Heart right ventricle (tissue), 16 donors: ENCODE measurements at regions not wholly inside any gene's neighbourhood (a gene's known extent, or its start where the extent isn't known, plus 50 kb on each side); places are given as distances from the start of the nearest gene placed in this dataset.

ENCODE experiments used
- ATAC-seq, 8 donors: fragments of 200-7000 bp; cut with Tn5 transposase; one replicate each; pipeline ENCODE4 v1.9.1; 2020; ENCODE audit warnings: mild to moderate bottlenecking in 8 of 8, moderate library complexity in 8 of 8, moderate number of reproducible peaks in 1 of 8
- DNase-seq, 2 donors: peaks; one replicate each; pipeline ENCODE4 v3.0.0-alpha.2; 2020
- H3K27ac ChIP-seq, 10 donors: fragments of 200-600 bp; sonication (generic) in 2 of 10; one replicate each; pipeline versions ENCODE4 v1.5.0 to v1.8.0; 2020 to 2022; ENCODE audit warnings: mild to moderate bottlenecking in 3 of 10
- H3K27me3 ChIP-seq, 7 donors: fragments of 200-600 bp; one replicate each; pipeline ENCODE4 v1.8.0; 2021 to 2022; ENCODE audit warnings: mild to moderate bottlenecking in 2 of 7
- H3K36me3 ChIP-seq, 9 donors: fragments of 200-600 bp; sonication (generic) in 1 of 9; one replicate each; pipeline versions ENCODE4 v1.5.0 to v1.8.0; 2020 to 2022; ENCODE audit warnings: mild to moderate bottlenecking in 2 of 9
- H3K4me1 ChIP-seq, 9 donors: fragments of 200-600 bp; sonication (generic) in 1 of 9; one replicate each; pipeline versions ENCODE4 v1.5.0 to v1.8.0; 2020 to 2022; ENCODE audit warnings: mild to moderate bottlenecking in 4 of 9
- H3K4me3 ChIP-seq, 10 donors: fragments of 200-600 bp; sonication (generic) in 2 of 10; one replicate each; pipeline versions ENCODE4 v1.5.0 to v1.8.0; 2020 to 2022; ENCODE audit warnings: mild to moderate bottlenecking in 7 of 10, moderate library complexity in 2 of 10
- H3K9me3 ChIP-seq, 11 donors: fragments of 200-600 bp in 10 of 11; sonication (generic) in 2 of 11; one replicate each; pipeline versions ENCODE4 v1.5.0 to v1.8.0; 2013 to 2022; ENCODE audit warnings: mild to moderate bottlenecking in 2 of 11, control low read depth in 1 of 11, moderate library complexity in 1 of 11
- CTCF ChIP-seq, 9 donors: fragments of 200-600 bp; sonication (generic) in 2 of 9; IDR thresholded peaks; one replicate each; pipeline versions ENCODE4 v1.5.0 to v1.8.0; 2021 to 2022; ENCODE audit warnings: antibody characterized with exemption in 9 of 9, mild to moderate bottlenecking in 5 of 9, moderate library complexity in 1 of 9
- WGBS, 2 donors: extraction: QIAGEN DNeasy Blood & Tissue Kit; methylation state at CpG; one replicate each; pipeline ENCODE4 v1.1.7; 2013; ENCODE audit warnings: inconsistent platforms in 1 of 2; 5-methylcytosine and 5-hydroxymethylcytosine counted together
- intact Hi-C, 10 donors: fragments of 100-400 bp; cut with DNase I; formaldehyde crosslinking; loops; one replicate each; pipeline versions ENCODE4 v1.11.1 to v1.14.2; 2022
- donor health status: Arrhythmogenic right ventricular cardiomyopathy.
- donor health status: ischemic (EF 13 %, LVEDD 7.1; RV severe dilation, severe dysfunction).
- donor health status: healthy with polysubstance abuse.
- donor health status: DM: no; HTN: yes; CAD: no.
- donor health status: DM: no; HTN: no; CAD: no.
- donor health status: ischemic (EF 25% LVEDD 6.9; RV normal size, moderate dysfunction).
- donor health status: ischemic (EF 25% LVEDD 5.7; RV mildly dilated, moderate dysfunction).
- donor health status: healthy.
- donor health status: DM: yes; HTN: yes; CAD: no.
- donor health status: Ischemic cardiomyopathy.
- donor health status: ischemic (EF 35%, LVEDD 5.7; RV mildly dilated, moderate dysfunction).
- donor health status: nonischemic (EF 11% LVEDD 7.7; RV severe dilation, severe dysfunction).
- donor health status: DM: yes; HTN: yes; CAD: no.
- donor health status: PGD.
- donor health status: ischemic (EF 29% LVEDD 5.4; RV normal size, mild dysfunction).
- donor health status: nonischemic (EF 23%, LVEDD 6.1; RV moderate dilation, normal function).

GRCh38 chr5:124895236-124895635 is 148.8 kb upstream of the ZNF608 start:
- DNase-seq: no peak
- TF ChIP-seq CTCF (IDR thresholded peaks at IDR 0.05): no peak
- H3K36me3 ChIP-seq: no peaks in the 10 kb centered on the region
- intact Hi-C loops: no loop called here
- H3K4me1 ChIP-seq: no peaks in the 10 kb centered on the region
- H3K27me3 ChIP-seq: no peaks in the 10 kb centered on the region
- H3K9me3 ChIP-seq: peaks cover 0 to 4% (median 0%) of the 10 kb centered on the region in 11 donors
- H3K27ac ChIP-seq: no peak overlapping the region
- 79 to 88% methylated on average over 2 of the region's 2 CpGs for WGBS, 2 donors
- no peak overlapping the region for H3K4me3 ChIP-seq
- no peak for ATAC-seq

GRCh38 chr5:124901081-124901480 is 154.6 kb upstream of the ZNF608 start:
- no peaks in the 10 kb centered on the region for H3K36me3 ChIP-seq
- H3K4me3 ChIP-seq: no peak overlapping the region
- H3K9me3 ChIP-seq: no peaks in the 10 kb centered on the region
- H3K4me1 ChIP-seq: peaks cover 4 to 28% (median 21%) of the 10 kb centered on the region in 9 donors
- TF ChIP-seq CTCF (IDR thresholded peaks at IDR 0.05): no peak
- ATAC-seq (no peak), DNase-seq (no peak)
- H3K27ac ChIP-seq: no peak overlapping the region
- intact Hi-C loops: loop anchor here in 4 of 10 donors (10.0 kb wide), 3 partner anchors 156 to 294 kb away; partner anchors contain the start of gene ZNF608 (in 2 of the 4)
- H3K27me3 ChIP-seq: no peaks in the 10 kb centered on the region

GRCh38 chr5:124902097-124902821 is 155.8 kb upstream of the ZNF608 start:
- no peak overlapping the region for H3K4me3 ChIP-seq
- WGBS, 2 donors: 35% methylated on average over 5 of the region's 5 CpGs
- intact Hi-C loops: loop anchor here in 4 of 10 donors (10.0 kb wide), 3 partner anchors 157 to 293 kb away; partner anchors contain the start of gene ZNF608 (in 2 of the 4)
- peaks cover 5 to 39% (median 33%) of the 10 kb centered on the region in 9 donors for H3K4me1 ChIP-seq
- peak in 2 of 8 donors; percentile 12 to 34 for ATAC-seq
- TF ChIP-seq CTCF (IDR thresholded peaks at IDR 0.05): no peak
- no peak overlapping the region for H3K27ac ChIP-seq
- no peak for DNase-seq
- H3K27me3 ChIP-seq: no peaks in the 10 kb centered on the region
- no peaks in the 10 kb centered on the region for H3K36me3 ChIP-seq
- H3K9me3 ChIP-seq: no peaks in the 10 kb centered on the region

GRCh38 chr5:124905256-124906130 is 159.1 kb upstream of the ZNF608 start:
- Histone ChIP-seq H3K4me1 (peaks cover 9 to 67% (median 55%) of the 10 kb centered on the region in 9 donors), H3K9me3 (no peaks in the 10 kb centered on the region), H3K27me3 (no peaks in the 10 kb centered on the region), H3K4me3 (no peak overlapping the region), H3K27ac (peak overlapping the region in 9 of 10 donors; percentile 18 to 82 (median 71)), H3K36me3 (no peaks in the 10 kb centered on the region)
- ATAC-seq (no peak), DNase-seq (no peak)
- intact Hi-C loops: loop anchor here in 8 of 10 donors (1.0 to 10.0 kb wide), 9 partner anchors 157 to 292 kb away; partner anchors contain the start of gene ZNF608 (in 5 of the 8)
- TF ChIP-seq CTCF (IDR thresholded peaks at IDR 0.05): no peak
- WGBS, 2 donors: 83 to 89% methylated on average over 2 of the region's 2 CpGs
